GM12864 (cell line): ENCODE measurements at regions not wholly inside any gene's neighbourhood (a gene's known extent, or its start where the extent isn't known, plus 50 kb on each side); places are given as distances from the start of the nearest gene placed in this dataset.
"Not testable (repeated sequence)": the region's sequence is repeated elsewhere in the genome, so short reads cannot be mapped to it uniquely, and the experiment has no call there.

Source experiments
- DNase-seq: peaks from one replicate; pipeline ENCODE4 v3.0.0-alpha.2; 2011; ENCODE audit warnings: low read depth
- H3K4me3 ChIP-seq: 2 replicates; pipeline ENCODE4 v1.5.1; 2011; ENCODE audit warnings: mild to moderate bottlenecking, low read depth, low read length, control low read depth
- TF ChIP-seq, protein P1 (sequence below): IDR thresholded peaks from 2 replicates; pipeline ENCODE4 v1.5.1; 2011; ENCODE audit warnings: low read depth, mild to moderate bottlenecking, moderate library complexity, low read length, control low read depth, inconsistent platforms; ENCODE audit errors: missing control alignments

DNA sequence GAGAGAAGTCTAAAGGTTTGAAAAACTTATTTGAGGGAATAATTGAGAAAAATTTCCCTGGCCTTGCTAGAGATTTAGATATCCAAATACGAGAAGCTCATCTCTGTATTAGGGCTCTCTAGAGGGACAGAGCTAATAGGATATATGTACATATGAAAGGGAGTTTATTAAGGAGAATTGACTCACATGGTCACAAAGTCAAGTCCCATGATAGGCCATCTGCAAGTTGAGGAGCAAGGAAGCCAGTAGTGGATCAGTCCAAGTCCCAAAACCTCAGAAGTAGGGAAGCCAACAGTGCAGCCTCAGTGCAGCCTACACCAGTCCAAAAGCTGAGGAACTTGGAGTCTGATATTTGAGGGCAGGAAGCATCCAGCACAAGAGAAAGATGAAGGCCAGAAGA, 126.7 kb downstream of the PJA2 start:
- H3K4me3 ChIP-seq, DNase-seq: not testable (repeated sequence)

DNA sequence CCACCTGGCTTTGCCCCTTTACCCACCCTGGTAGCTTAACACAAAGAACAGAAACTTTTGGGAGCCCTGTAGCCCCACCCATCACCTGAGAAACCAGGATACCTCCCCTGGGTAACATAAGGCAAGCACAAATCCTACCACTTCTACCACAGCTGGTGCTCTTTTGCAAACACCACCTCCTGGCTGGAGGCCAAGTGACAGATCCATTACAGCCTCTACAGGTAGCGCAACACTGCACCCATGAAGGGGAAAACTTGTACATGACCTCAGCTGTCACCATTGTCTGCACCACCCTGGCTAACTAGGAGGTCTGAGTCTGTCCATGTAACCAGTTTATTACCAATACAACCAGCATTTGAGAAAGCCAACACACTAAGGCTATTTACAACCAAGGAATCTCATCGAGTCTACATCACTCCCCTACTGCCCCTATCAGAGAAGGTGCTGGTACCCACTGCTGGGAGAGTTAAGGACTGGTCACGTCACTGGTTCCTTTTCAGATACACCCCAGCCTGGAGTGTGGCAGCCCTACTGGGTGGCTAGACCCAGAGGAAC, 128.6 kb downstream of the PJA2 start:
- no peak overlapping the region for H3K4me3 ChIP-seq
- DNase-seq = no peak
- TF ChIP-seq, protein P1, sequence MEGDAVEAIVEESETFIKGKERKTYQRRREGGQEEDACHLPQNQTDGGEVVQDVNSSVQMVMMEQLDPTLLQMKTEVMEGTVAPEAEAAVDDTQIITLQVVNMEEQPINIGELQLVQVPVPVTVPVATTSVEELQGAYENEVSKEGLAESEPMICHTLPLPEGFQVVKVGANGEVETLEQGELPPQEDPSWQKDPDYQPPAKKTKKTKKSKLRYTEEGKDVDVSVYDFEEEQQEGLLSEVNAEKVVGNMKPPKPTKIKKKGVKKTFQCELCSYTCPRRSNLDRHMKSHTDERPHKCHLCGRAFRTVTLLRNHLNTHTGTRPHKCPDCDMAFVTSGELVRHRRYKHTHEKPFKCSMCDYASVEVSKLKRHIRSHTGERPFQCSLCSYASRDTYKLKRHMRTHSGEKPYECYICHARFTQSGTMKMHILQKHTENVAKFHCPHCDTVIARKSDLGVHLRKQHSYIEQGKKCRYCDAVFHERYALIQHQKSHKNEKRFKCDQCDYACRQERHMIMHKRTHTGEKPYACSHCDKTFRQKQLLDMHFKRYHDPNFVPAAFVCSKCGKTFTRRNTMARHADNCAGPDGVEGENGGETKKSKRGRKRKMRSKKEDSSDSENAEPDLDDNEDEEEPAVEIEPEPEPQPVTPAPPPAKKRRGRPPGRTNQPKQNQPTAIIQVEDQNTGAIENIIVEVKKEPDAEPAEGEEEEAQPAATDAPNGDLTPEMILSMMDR = no peak

DNA sequence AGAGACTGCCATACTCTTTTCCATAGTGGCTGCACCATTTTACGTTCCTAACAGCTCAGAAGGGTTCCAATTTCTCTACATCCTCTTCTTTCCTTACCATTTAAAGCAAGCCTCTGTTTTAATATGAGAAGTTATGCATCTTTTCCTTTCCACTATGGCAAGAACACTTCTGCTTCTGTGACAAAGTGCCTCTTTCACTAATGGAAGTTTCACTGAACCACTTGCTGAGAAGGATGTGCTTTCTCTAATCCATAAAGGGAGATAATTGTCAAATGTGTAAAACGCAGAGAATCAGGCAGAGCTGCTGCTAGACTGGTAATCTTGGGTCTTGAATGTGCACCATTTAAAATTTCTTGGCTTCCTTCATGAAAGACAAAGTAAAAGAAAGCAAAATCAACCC, 131.6 kb downstream of the PJA2 start:
- no peak overlapping the region for H3K4me3 ChIP-seq
- TF ChIP-seq, protein P1 = no peak
- no peak for DNase-seq

DNA sequence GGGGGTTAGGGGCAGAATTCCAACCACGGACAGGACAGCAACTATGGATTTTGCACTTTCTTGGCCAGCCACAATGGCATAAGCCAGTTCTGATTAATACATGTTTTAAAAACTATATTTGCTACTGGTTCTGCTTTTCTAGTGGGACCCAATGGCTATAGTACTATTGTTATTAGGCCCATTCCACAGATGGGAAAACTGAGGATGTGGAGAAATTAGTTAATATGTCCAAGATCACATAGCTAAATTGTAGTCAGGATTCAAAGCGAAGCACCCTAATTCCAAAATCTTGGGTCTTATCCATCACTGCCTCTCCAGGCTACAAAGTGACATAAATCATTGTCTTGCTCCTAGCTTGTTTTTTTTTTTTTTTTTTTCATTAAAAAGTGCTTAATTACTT, 133.9 kb downstream of the PJA2 start:
- H3K4me3 ChIP-seq = no peak overlapping the region
- TF ChIP-seq, protein P1 = no peak

DNA sequence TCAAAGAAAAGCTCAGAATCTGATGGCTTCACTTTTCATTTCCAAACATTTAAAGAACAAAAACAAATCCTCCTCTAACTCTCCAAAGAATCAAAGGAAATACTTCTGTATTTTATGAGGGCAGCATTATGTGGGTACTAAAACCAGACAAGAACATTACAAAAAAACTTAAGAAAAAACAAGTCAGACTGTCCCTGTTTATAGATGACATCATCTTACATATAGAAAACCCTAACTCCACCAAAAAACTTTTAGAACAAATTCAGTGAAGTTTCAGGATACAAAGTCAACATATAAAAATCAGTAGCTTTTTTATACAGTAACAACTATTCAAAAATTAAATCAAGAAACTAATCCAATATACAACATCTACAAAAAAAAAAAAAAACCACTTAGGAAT, 136.2 kb downstream of the PJA2 start:
- TF ChIP-seq, protein P1 = no peak
- no peak for DNase-seq
- H3K4me3 ChIP-seq = no peak overlapping the region

More for the DNA sequence above, 133.9 kb downstream of the PJA2 start:
- no peak for DNase-seq

DNA sequence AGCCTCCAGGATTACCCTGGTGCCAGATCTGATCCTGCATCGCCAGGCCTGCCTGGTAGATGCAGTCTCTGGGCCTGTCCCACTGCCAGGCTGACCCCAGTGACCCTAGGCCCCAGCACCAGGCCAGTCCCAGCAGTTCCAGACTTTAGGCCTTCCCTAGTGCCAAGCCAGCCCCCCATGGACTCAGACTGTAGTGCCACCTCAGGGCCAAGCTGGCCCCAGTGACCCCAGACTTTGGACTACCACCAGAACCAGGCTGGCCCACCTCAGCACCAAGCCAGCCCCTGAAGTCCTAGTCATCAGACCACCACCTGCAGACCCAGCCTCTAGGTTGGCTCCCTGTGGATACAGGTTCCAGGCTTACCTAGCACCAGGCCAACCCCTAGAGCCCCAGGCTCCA, 142.5 kb downstream of the PJA2 start:
- TF ChIP-seq, protein P1 = no peak
- no peak overlapping the region for H3K4me3 ChIP-seq
- no peak for DNase-seq

DNA sequence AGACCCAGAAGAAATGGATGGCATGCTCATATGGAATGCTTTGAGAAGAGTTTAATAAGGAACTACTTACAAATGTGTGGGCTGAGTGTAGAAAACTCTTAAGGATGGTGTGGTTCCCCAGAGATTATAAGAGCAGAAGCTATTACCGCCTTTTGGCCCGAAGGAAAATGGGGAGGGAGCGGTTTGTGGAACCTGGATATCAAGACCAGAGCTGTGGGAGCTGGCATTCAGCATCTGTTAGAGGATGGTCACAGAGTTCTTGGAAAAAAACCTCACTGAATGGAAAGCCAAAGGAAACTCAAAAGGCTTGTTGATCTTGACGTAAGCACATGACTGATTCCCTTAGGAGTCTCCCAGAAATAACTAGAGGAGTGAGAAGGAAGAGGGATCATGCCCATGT, 151.0 kb downstream of the PJA2 start:
- H3K4me3 ChIP-seq = no peak overlapping the region
- TF ChIP-seq, protein P1 = no peak
- no peak for DNase-seq
